ENCODE measurements at regions not wholly inside any gene's neighbourhood (a gene's known extent, or its start where the extent isn't known, plus 50 kb on each side); places are given as distances from the start of the nearest gene placed in this dataset.

- ATAC-seq (no peak), DNase-seq (no peak)
Measured at GRCh38 chr5:167765352-167765751, 526.1 kb upstream of the WWC1 start.

GRCh38 chr5:167766957-167767356 lies 524.5 kb upstream of the WWC1 start:
- DNase-seq (no peak), ATAC-seq (no peak)

GRCh38 chr5:167767795-167768194 lies 523.6 kb upstream of the WWC1 start:
- ATAC-seq (no peak), DNase-seq (no peak)

- DNase-seq (no peak), ATAC-seq (no peak)
Measured at GRCh38 chr5:167769846-167770413, 521.5 kb upstream of the WWC1 start.

GRCh38 chr5:167770461-167770860 lies 521.0 kb upstream of the WWC1 start:
- no peak for ATAC-seq
- no peak for DNase-seq

- ATAC-seq (no peak), DNase-seq (no peak)
Measured at GRCh38 chr5:167771571-167771970, 519.9 kb upstream of the WWC1 start.

GRCh38 chr5:167773668-167774301 lies 517.7 kb upstream of the WWC1 start:
- no peak for ATAC-seq

GRCh38 chr5:167777746-167778145 lies 513.7 kb upstream of the WWC1 start:
- DNase-seq (no peak), ATAC-seq (no peak)

More at GRCh38 chr5:167773668-167774301, 517.7 kb upstream of the WWC1 start:
- no peak for DNase-seq

GRCh38 chr5:167778228-167778627 lies 513.2 kb upstream of the WWC1 start:
- ATAC-seq (no peak), DNase-seq (no peak)

- no peak for ATAC-seq
- DNase-seq, result no peak
Measured at GRCh38 chr5:167779644-167780043, 511.8 kb upstream of the WWC1 start.

- no peak for ATAC-seq
Measured at GRCh38 chr5:167780177-167780576, 511.3 kb upstream of the WWC1 start.

GRCh38 chr5:167783145-167783817 lies 508.2 kb upstream of the WWC1 start:
- DNase-seq (no peak), ATAC-seq (no peak)

More at GRCh38 chr5:167780177-167780576, 511.3 kb upstream of the WWC1 start:
- DNase-seq, result no peak

- DNase-seq (no peak), ATAC-seq (no peak)
Measured at GRCh38 chr5:167785106-167785505, 506.3 kb upstream of the WWC1 start.

GRCh38 chr5:167785901-167786300 lies 505.5 kb upstream of the WWC1 start:
- DNase-seq (no peak), ATAC-seq (no peak)

GRCh38 chr5:167786871-167787578 lies 504.4 kb upstream of the WWC1 start:
- DNase-seq (no peak), ATAC-seq (no peak)

- ATAC-seq (no peak), DNase-seq (no peak)
Measured at GRCh38 chr5:167790045-167790444, 501.4 kb upstream of the WWC1 start.

- no peak for DNase-seq
- no peak for ATAC-seq
Measured at GRCh38 chr5:167790462-167791260, 500.8 kb upstream of the WWC1 start.

GRCh38 chr5:167792514-167792913 lies 498.9 kb upstream of the WWC1 start:
- no peak for DNase-seq
- ATAC-seq, result no peak

- ATAC-seq (no peak), DNase-seq (no peak)
Measured at GRCh38 chr5:167793700-167794099, 497.7 kb upstream of the WWC1 start.

GRCh38 chr5:167794121-167794520 lies 497.3 kb upstream of the WWC1 start:
- ATAC-seq (no peak), DNase-seq (no peak)

GRCh38 chr5:167796672-167797071 lies 494.8 kb upstream of the WWC1 start:
- no peak for ATAC-seq

GRCh38 chr5:167797933-167798332 lies 493.5 kb upstream of the WWC1 start:
- DNase-seq (no peak), ATAC-seq (no peak)

More at GRCh38 chr5:167796672-167797071, 494.8 kb upstream of the WWC1 start:
- DNase-seq, result no peak
